22Rv1 (cell line): ENCODE measurements at regions not wholly inside any gene's neighbourhood (a gene's known extent, or its start where the extent isn't known, plus 50 kb on each side); places are given as distances from the start of the nearest gene placed in this dataset.

ENCODE experiments used
- ZFX ChIP-seq: fragments of 450-650 bp; IDR thresholded peaks from 2 replicates; pipeline ENCODE4 v1.6.1; 2017; ENCODE audit warnings: antibody characterized with exemption, borderline replicate concordance
- TF ChIP-seq, protein P1 (sequence below): fragments of 450-650 bp; IDR thresholded peaks from 2 replicates; pipeline ENCODE4 v1.5.1; 2017; ENCODE audit warnings: mild to moderate bottlenecking

DNA sequence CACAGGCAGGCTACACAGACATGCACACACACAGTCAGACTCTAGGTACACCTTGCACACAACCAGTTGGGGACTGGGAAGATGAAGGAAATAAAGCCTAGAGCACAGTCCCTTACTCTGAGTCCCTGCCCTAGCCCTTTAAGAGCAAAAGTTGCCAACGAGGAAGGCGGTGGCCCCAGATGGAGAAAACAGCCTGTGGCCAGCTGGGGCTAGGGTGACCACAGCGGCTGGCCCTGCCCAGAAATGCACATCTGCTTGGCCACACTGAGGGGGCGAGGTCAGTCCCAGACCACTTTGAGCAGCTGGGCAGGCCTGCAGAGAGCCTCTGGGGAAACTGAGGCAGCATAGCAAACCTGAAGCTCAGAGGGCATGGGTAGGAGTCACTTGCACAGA, 52.3 kb downstream of the PTPRS start:
- TF ChIP-seq, protein P1, sequence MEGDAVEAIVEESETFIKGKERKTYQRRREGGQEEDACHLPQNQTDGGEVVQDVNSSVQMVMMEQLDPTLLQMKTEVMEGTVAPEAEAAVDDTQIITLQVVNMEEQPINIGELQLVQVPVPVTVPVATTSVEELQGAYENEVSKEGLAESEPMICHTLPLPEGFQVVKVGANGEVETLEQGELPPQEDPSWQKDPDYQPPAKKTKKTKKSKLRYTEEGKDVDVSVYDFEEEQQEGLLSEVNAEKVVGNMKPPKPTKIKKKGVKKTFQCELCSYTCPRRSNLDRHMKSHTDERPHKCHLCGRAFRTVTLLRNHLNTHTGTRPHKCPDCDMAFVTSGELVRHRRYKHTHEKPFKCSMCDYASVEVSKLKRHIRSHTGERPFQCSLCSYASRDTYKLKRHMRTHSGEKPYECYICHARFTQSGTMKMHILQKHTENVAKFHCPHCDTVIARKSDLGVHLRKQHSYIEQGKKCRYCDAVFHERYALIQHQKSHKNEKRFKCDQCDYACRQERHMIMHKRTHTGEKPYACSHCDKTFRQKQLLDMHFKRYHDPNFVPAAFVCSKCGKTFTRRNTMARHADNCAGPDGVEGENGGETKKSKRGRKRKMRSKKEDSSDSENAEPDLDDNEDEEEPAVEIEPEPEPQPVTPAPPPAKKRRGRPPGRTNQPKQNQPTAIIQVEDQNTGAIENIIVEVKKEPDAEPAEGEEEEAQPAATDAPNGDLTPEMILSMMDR: no peak
- TF ChIP-seq ZFX: no peak
